Activated T-cell treated with anti-CD3 and anti-CD28 coated beads, Interleukin-2, amount 50 U/mL, for 72 hours (primary cell): ENCODE measurements at regions not wholly inside any gene's neighbourhood (a gene's known extent, or its start where the extent isn't known, plus 50 kb on each side); places are given as distances from the start of the nearest gene placed in this dataset.
"Not testable (repeated sequence)": the region's sequence is repeated elsewhere in the genome, so short reads cannot be mapped to it uniquely, and the experiment has no call there.

Experiments used
- ATAC-seq, 2 donors: fragments of 150-1000 bp; cut with Tn5 transposase; replicated peaks in 1 of 2; 2 replicates each; pipeline ENCODE4 v1.10.0; 2021; ENCODE audit warnings: moderate library complexity in 2 of 2, mild to moderate bottlenecking in 1 of 2
- DNase-seq, 2 donors: peaks; one replicate each; pipeline ENCODE4 v3.0.0; 2021 to 2022; ENCODE audit warnings: mixed read lengths in 1 of 2
- H3K27ac Mint-ChIP-seq: one replicate; pipeline ENCODE4 v1.8.0; 2022; ENCODE audit warnings: mild to moderate bottlenecking, moderate library complexity, mixed read lengths
- H3K27me3 Mint-ChIP-seq: one replicate; pipeline ENCODE4 v1.8.0; 2022; ENCODE audit warnings: low read depth, mixed read lengths
- H3K36me3 Mint-ChIP-seq, 2 donors: one replicate each; pipeline ENCODE4 v1.8.0; 2022; ENCODE audit warnings: mixed read lengths in 2 of 2, mild to moderate bottlenecking in 1 of 2; ENCODE audit not compliant: insufficient read depth in 2 of 2
- H3K4me1 Mint-ChIP-seq: one replicate; pipeline ENCODE4 v1.8.0; 2022; ENCODE audit warnings: low read depth, mixed read lengths
- H3K4me3 Mint-ChIP-seq, 2 donors: one replicate each; pipeline ENCODE4 v1.8.0; 2022; ENCODE audit warnings: mild to moderate bottlenecking in 2 of 2, mixed read lengths in 2 of 2, moderate library complexity in 2 of 2
- H3K9me3 Mint-ChIP-seq, 2 donors: one replicate each; pipeline ENCODE4 v1.8.0; 2022; ENCODE audit warnings: mixed read lengths in 2 of 2

- DNase-seq (no peak), ATAC-seq (no peak)
- Mint-ChIP-seq H3K4me1 (no peaks in the 10 kb centered on the region), H3K4me3 (no peak overlapping the region), H3K36me3 (peaks cover 0 to 2% of the 10 kb centered on the region in 2 donors), H3K9me3 (peaks cover 5 to 6% of the 10 kb centered on the region in 2 donors), H3K27ac (no peak overlapping the region), H3K27me3 (no peaks in the 10 kb centered on the region)
These were observed 63.1 kb upstream of the NDN start for GRCh38 chr15:23750179-23750578.

DNA sequence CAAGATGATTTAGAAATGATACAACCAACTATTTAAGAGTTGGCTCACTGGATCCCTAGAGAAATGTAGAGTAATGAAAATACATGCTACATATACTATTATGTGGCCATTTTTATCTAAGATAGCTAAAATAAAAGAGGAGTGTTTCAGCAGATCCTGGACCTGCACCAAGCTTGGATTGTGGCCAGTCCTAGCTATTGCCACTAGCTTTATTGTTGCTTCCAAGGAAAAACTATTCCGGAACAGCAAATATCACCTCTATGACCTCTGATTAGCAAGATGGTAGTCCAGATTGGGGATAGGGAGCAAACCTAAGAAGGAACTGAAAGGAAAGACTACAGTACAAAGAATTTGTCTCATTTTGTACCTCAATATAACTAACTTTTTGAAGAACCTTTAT, 63.7 kb upstream of the NDN start:
- peaks cover 0 to 2% of the 10 kb centered on the region in 2 donors for H3K36me3 Mint-ChIP-seq

DNA sequence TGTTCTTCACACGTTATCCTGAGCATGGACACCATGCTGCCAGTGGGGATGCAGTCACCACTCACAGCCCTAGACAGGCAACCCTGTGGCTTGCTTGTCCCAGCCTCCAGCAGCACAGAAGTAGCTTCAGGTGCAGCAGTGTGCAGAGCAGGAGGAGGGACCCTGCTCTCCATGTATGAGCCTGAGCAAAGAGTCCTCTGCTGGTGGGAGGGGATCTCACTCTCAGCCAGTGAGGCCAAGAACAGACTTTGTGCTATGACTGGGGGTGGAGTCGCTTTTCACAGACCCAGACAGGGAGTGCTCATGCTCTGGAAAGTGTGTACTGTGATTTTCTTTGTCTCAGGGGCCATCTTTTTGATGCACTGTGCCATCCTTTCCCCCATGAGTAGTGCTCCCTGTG, 66.1 kb upstream of the NDN start:
- no peak for ATAC-seq
- Mint-ChIP-seq H3K9me3 (peaks cover 5 to 9% of the 10 kb centered on the region in 2 donors), H3K27me3 (no peaks in the 10 kb centered on the region), H3K4me1 (no peaks in the 10 kb centered on the region), H3K4me3 (no peak overlapping the region), H3K27ac (no peak overlapping the region), H3K36me3 (peaks cover 0 to 2% of the 10 kb centered on the region in 2 donors)
- DNase-seq: no peak

More for the DNA sequence above, 63.7 kb upstream of the NDN start:
- H3K27ac Mint-ChIP-seq: no peak overlapping the region
- DNase-seq (no peak), ATAC-seq (no peak)
- peaks cover 5 to 6% of the 10 kb centered on the region in 2 donors for H3K9me3 Mint-ChIP-seq
- H3K27me3 Mint-ChIP-seq: no peaks in the 10 kb centered on the region
- H3K4me3 Mint-ChIP-seq: no peak overlapping the region
- H3K4me1 Mint-ChIP-seq: no peaks in the 10 kb centered on the region

DNA sequence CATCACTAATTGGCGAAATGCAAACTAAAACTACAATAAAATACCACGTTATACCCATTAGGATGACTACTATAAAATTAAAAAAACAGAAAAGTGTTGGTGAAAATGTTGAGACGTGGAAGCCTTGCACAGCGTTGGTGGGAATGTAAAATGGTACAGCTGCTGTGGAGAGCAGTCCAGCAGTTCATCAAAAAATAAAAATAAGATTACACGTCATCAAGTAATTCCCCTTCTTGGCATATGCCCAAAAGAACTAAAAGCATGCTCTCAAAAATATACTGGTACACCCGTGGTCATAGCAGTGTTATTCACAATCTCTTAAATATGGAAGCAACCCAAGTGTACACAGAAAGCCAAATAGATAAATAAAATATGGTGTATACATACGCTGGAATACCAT, 71.8 kb upstream of the NDN start:
- DNase-seq (no peak), ATAC-seq (no peak)
- Mint-ChIP-seq H3K36me3 (peaks cover 0 to 2% of the 10 kb centered on the region in 2 donors), H3K27ac (no peak overlapping the region), H3K27me3 (no peaks in the 10 kb centered on the region), H3K9me3 (peaks cover 6 to 13% of the 10 kb centered on the region in 2 donors), H3K4me1 (no peaks in the 10 kb centered on the region), H3K4me3 (no peak overlapping the region)

DNA sequence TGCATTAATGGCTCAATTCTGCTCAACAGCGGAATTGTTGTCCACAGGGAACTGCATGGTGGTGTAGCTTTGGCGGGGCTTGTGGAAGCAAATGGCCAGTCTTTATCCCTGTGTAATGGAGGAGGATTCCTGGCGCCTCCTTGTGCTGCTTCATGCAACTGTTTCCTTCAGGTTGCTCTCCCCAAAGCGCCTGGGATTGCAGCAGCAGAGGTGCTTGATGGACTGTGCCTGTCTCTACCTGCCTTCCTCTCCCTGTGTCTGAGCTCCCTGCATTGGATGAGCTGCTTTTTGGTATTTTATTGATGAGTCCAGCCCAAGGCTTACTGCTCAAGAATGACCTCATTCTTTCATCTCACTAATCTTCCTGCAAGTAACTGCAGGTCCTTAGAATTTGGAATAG, 72.9 kb upstream of the NDN start:
- ATAC-seq (no peak), DNase-seq (no peak)
- H3K9me3 Mint-ChIP-seq: peaks cover 10 to 16% of the 10 kb centered on the region in 2 donors
- H3K36me3 Mint-ChIP-seq: no peaks in the 10 kb centered on the region
- no peak overlapping the region for H3K27ac Mint-ChIP-seq
- no peaks in the 10 kb centered on the region for H3K4me1 Mint-ChIP-seq
- H3K27me3 Mint-ChIP-seq: no peaks in the 10 kb centered on the region
- no peak overlapping the region for H3K4me3 Mint-ChIP-seq

DNA sequence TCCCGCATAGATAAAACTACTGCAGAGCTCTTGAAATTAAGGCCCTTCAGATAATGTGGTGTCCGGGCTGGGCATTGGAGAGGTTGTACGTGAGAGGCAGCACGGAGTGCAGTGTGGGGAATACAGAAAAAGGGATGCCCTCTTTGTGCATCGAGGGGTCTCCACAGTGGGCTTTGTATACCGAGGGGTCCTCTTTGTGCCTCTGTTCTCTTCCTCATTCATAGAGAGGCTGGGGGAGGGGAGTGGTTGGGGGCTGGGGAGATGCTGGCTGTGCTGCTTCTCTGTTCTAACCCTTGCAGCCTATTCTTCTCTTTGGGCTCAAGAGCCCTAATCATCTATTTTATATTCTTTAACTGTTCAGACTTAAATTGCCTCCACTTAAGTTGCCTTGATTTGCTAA, 74.3 kb upstream of the NDN start:
- H3K27ac Mint-ChIP-seq: no peak overlapping the region
- no peak overlapping the region for H3K4me3 Mint-ChIP-seq
- H3K27me3 Mint-ChIP-seq: no peaks in the 10 kb centered on the region
- ATAC-seq (no peak), DNase-seq (no peak)
- H3K4me1 Mint-ChIP-seq: no peaks in the 10 kb centered on the region
- H3K9me3 Mint-ChIP-seq: peaks cover 14 to 18% of the 10 kb centered on the region in 2 donors
- peaks cover 0 to 3% of the 10 kb centered on the region in 2 donors for H3K36me3 Mint-ChIP-seq

DNA sequence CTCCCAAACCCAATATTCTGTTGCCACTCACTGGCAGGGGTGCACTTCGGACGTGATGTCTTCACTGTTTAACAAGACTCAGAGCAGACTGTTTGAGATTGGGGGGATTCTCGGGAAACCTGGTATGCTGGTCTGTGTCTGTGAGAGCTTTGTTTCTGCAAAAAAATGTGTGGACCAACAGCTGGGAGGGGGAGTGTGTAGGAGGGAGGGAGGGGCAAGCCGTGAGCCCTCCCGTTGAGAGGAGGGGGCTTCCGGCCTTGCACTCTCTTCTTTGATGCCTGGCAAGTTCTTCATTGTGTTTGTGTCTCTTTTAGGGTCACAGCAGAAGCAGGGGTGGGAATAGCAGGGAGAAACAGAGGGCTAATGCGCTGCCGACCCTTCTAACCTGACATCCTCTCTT, 74.9 kb upstream of the NDN start:
- no peaks in the 10 kb centered on the region for H3K4me1 Mint-ChIP-seq
- DNase-seq: no peak
- no peak overlapping the region for H3K27ac Mint-ChIP-seq
- H3K27me3 Mint-ChIP-seq: no peaks in the 10 kb centered on the region
- ATAC-seq: no peak
- H3K9me3 Mint-ChIP-seq: peaks cover 14 to 19% of the 10 kb centered on the region in 2 donors
- H3K36me3 Mint-ChIP-seq: peaks cover 0 to 3% of the 10 kb centered on the region in 2 donors
- no peak overlapping the region for H3K4me3 Mint-ChIP-seq

GRCh38 chr15:23763021-23763420, 75.9 kb upstream of the NDN start:
- no peak for ATAC-seq
- Mint-ChIP-seq H3K4me3 (no peak overlapping the region), H3K27ac (no peak overlapping the region), H3K27me3 (no peaks in the 10 kb centered on the region), H3K4me1 (no peaks in the 10 kb centered on the region), H3K36me3 (peaks cover 0 to 3% of the 10 kb centered on the region in 2 donors), H3K9me3 (peaks cover 12 to 18% of the 10 kb centered on the region in 2 donors)
- DNase-seq: no peak

DNA sequence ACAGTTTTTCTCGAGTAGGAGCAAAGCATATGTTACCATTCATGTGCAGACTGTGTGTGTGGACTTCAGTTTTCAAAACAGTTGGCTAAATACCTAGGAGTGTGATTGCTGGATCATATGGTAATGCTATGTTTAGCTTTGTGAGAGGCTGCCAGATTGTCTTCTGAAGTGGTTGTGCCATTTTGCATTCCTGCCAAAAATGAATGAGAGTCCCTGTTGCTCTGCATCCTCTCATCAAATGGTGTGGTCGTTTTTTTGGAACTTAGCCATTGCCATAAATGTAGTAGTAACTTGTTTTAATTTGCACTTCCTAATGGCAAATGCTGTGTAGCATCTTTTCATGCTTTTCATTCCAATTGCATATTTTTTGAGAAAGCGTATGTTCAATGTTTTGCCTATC, 77.2 kb upstream of the NDN start:
- no peak for ATAC-seq
- H3K4me3 Mint-ChIP-seq: no peak overlapping the region
- H3K4me1 Mint-ChIP-seq: no peaks in the 10 kb centered on the region
- no peak overlapping the region for H3K27ac Mint-ChIP-seq
- peaks cover 12 to 18% of the 10 kb centered on the region in 2 donors for H3K9me3 Mint-ChIP-seq
- no peak for DNase-seq
- no peaks in the 10 kb centered on the region for H3K27me3 Mint-ChIP-seq
- H3K36me3 Mint-ChIP-seq: peaks cover 0 to 3% of the 10 kb centered on the region in 2 donors

DNA sequence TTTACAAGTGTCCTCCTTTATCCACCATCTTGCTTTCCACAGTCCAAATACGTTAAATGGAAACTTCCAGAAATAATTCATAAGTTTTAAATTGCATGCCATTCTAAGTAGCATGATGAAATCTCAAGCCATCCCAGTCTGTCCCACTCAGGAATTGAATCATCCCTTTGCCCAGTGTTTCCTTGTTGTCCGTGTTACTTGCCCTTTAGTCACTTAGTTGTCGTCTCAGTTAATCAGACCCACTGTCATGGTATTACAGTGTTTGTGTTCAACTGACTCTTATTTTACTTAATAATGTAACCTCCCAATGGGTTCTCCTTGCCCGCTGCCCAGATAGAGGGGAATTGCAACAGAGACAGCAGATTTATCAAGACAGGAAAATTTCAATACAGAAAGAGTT, 77.6 kb upstream of the NDN start:
- Mint-ChIP-seq H3K4me3 (no peak overlapping the region), H3K27me3 (no peaks in the 10 kb centered on the region), H3K27ac (no peak overlapping the region), H3K4me1 (no peaks in the 10 kb centered on the region), H3K36me3 (peaks cover 0 to 3% of the 10 kb centered on the region in 2 donors), H3K9me3 (peaks cover 10 to 18% of the 10 kb centered on the region in 2 donors)
- ATAC-seq (no peak), DNase-seq (no peak)

GRCh38 chr15:23766779-23767178, 79.7 kb upstream of the NDN start:
- not testable (repeated sequence) for H3K36me3 Mint-ChIP-seq, ATAC-seq, H3K27me3 Mint-ChIP-seq, DNase-seq, H3K4me3 Mint-ChIP-seq, H3K27ac Mint-ChIP-seq, H3K4me1 Mint-ChIP-seq
- H3K9me3 Mint-ChIP-seq: peaks cover 13 to 21% of the 10 kb centered on the region in 2 donors

GRCh38 chr15:23773093-23773492, 86.0 kb upstream of the NDN start:
- H3K27ac Mint-ChIP-seq: no peak overlapping the region
- ATAC-seq: no peak
- H3K9me3 Mint-ChIP-seq: peaks cover 8 to 11% of the 10 kb centered on the region in 2 donors
- H3K27me3 Mint-ChIP-seq: no peaks in the 10 kb centered on the region
- H3K36me3 Mint-ChIP-seq: peaks cover 2 to 3% of the 10 kb centered on the region in 2 donors
- DNase-seq: no peak
- H3K4me3 Mint-ChIP-seq: no peak overlapping the region
- H3K4me1 Mint-ChIP-seq: no peaks in the 10 kb centered on the region

DNA sequence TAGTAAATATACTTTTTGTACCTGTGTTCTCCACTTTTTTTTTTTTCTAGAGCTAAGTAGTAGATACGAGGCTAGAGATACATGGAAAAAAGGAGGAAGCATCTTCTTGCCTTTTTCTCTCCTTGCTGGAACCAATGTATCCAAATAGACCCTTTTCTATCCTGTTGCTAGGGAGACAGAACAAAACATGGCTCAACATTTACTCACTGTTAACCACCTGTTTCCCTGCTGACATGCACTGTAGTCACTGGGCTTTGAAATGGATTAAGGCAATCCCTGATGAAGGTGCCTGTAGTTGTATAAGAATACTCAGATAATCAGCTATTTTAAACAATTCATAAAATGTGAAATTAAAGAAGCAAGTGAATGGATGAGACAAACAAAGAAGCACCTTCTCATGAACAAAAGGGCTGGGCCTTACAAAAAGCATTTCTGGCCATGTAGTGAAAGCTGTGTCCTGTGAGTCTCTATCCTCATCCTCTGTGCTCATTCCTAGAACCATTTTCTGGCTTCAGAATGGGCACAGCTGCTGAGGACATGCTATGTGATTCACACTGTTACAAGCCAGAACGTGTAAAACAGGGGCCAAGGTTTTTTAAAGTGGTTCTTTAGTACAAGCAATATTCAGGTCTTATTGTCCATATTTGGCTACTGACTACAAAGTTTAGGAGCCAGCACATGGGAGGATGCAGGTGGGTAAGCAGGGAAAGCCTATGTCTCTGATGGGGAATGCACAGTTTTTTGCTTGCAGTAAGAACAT, 100.4 kb upstream of the NDN start:
- no peaks in the 10 kb centered on the region for H3K4me1 Mint-ChIP-seq
- peaks cover 2 to 3% of the 10 kb centered on the region in 2 donors for H3K9me3 Mint-ChIP-seq
- ATAC-seq: no peak

GRCh38 chr15:23793191-23793680, 106.1 kb upstream of the NDN start:
- H3K27ac Mint-ChIP-seq: no peak overlapping the region
- H3K27me3 Mint-ChIP-seq: no peaks in the 10 kb centered on the region
- no peak for ATAC-seq
- DNase-seq: no peak
- H3K4me1 Mint-ChIP-seq: no peaks in the 10 kb centered on the region
- no peak overlapping the region for H3K4me3 Mint-ChIP-seq
- H3K9me3 Mint-ChIP-seq: peaks cover 7 to 9% of the 10 kb centered on the region in 2 donors
- H3K36me3 Mint-ChIP-seq: peaks cover 0 to 6% of the 10 kb centered on the region in 2 donors

More for the DNA sequence above, 100.4 kb upstream of the NDN start:
- H3K27ac Mint-ChIP-seq: no peak overlapping the region
- H3K27me3 Mint-ChIP-seq: no peaks in the 10 kb centered on the region
- no peak for DNase-seq
- no peak overlapping the region for H3K4me3 Mint-ChIP-seq
- no peaks in the 10 kb centered on the region for H3K36me3 Mint-ChIP-seq
